Psoas muscle (tissue), 7 donors: ENCODE measurements at regions not wholly inside any gene's neighbourhood (a gene's known extent, or its start where the extent isn't known, plus 50 kb on each side); places are given as distances from the start of the nearest gene placed in this dataset.

Experiments
- ATAC-seq, 4 donors: fragments of 200-7000 bp; cut with Tn5 transposase; one replicate each; pipeline ENCODE4 v1.9.1; 2020; ENCODE audit warnings: moderate library complexity in 3 of 4, mild to moderate bottlenecking in 2 of 4
- DNase-seq, 2 donors: peaks; one replicate each; pipeline ENCODE4 v3.0.0-alpha.2; 2020
- H3K27ac ChIP-seq: fragments of 200-600 bp; one replicate; pipeline ENCODE4 v1.8.0; 2022
- H3K27me3 ChIP-seq, 3 donors: fragments of 200-600 bp in 1 of 3; one replicate each; pipeline versions ENCODE4 v1.6.1 to v1.8.0; 2013 to 2022; ENCODE audit warnings: low read length in 2 of 3, mild to moderate bottlenecking in 2 of 3, moderate library complexity in 1 of 3; ENCODE audit not compliant: insufficient read depth in 3 of 3
- H3K36me3 ChIP-seq, 2 donors: fragments of 200-600 bp in 1 of 2; one replicate each; pipeline versions ENCODE4 v1.6.1 to v1.8.0; 2013 to 2022; ENCODE audit warnings: low read depth in 1 of 2, mild to moderate bottlenecking in 1 of 2, moderate library complexity in 1 of 2; ENCODE audit not compliant: insufficient read depth in 1 of 2
- H3K4me1 ChIP-seq: fragments of 200-600 bp; one replicate; pipeline ENCODE4 v1.8.0; 2022
- H3K4me3 ChIP-seq: fragments of 200-600 bp; one replicate; pipeline ENCODE4 v1.8.0; 2022; ENCODE audit warnings: mild to moderate bottlenecking
- H3K9me3 ChIP-seq: fragments of 200-600 bp; one replicate; pipeline ENCODE4 v1.8.0; 2022
- WGBS, 3 donors: extraction: QIAGEN DNeasy Blood & Tissue Kit; methylation state at CpG; one replicate each; pipeline versions ENCODE4 v1.1.6 to v1.1.7; 2013; 5-methylcytosine and 5-hydroxymethylcytosine counted together
- intact Hi-C, 2 donors: fragments of 100-400 bp; cut with DNase I; formaldehyde crosslinking; loops; one replicate each; pipeline versions ENCODE4 v1.11.0 to v1.14.2; 2022
- TF ChIP-seq, protein P1 (sequence below): fragments of 200-600 bp; IDR thresholded peaks from one replicate; pipeline ENCODE4 v1.8.0; 2022; ENCODE audit warnings: antibody characterized with exemption
- donor health status: healthy with polysubstance abuse.
- donor health status: DM: no; HTN: no; CAD: no; lungs with moderate emphysema.
- donor health status: Bipolar disorder and iron deficiency.
- donor health status: healthy.
- donor health status: DM: yes; HTN: yes; CAD: no.
- donor health status: DM: no; HTN: no; CAD: no.
- donor health status: DM: yes; HTN: yes; CAD: no.

- no peaks in the 10 kb centered on the region for H3K9me3 ChIP-seq
- no peak for ATAC-seq
- intact Hi-C loops = no loop called here
- H3K4me1 ChIP-seq = no peaks in the 10 kb centered on the region
- 95 to 97% (median 96%) methylated on average over 8 of the region's 8 CpGs for WGBS, 3 donors
- H3K27me3 ChIP-seq = no peaks in the 10 kb centered on the region
- H3K27ac ChIP-seq = no peak overlapping the region
- no peak overlapping the region for H3K4me3 ChIP-seq
- no peaks in the 10 kb centered on the region for H3K36me3 ChIP-seq
- DNase-seq = no peak
- TF ChIP-seq, protein P1, sequence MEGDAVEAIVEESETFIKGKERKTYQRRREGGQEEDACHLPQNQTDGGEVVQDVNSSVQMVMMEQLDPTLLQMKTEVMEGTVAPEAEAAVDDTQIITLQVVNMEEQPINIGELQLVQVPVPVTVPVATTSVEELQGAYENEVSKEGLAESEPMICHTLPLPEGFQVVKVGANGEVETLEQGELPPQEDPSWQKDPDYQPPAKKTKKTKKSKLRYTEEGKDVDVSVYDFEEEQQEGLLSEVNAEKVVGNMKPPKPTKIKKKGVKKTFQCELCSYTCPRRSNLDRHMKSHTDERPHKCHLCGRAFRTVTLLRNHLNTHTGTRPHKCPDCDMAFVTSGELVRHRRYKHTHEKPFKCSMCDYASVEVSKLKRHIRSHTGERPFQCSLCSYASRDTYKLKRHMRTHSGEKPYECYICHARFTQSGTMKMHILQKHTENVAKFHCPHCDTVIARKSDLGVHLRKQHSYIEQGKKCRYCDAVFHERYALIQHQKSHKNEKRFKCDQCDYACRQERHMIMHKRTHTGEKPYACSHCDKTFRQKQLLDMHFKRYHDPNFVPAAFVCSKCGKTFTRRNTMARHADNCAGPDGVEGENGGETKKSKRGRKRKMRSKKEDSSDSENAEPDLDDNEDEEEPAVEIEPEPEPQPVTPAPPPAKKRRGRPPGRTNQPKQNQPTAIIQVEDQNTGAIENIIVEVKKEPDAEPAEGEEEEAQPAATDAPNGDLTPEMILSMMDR = no peak
Observed at GRCh38 chr2:12219761-12220160, 473.3 kb downstream of the LPIN1 start.

DNA sequence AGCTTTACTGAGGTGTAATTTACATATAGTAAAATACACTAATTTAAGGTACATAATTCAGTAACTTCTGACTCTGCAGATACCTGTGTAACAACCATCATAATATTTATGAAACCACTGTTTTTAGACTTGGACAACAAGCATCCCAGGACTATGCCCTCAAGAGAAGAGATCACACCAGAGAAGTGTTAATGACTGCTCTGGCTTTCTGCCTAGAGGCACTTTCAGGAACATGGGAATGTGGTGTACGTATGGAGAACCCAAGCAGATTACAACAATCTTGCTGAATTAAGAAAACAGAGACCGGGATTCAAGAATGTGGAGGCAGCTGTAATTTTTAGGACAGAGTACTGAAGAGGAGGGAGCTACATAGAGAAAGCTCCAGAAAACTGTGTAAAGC is 475.2 kb downstream of the LPIN1 start:
- ATAC-seq = no peak
- 44 to 71% (median 53%) methylated on average over 2 of the region's 2 CpGs for WGBS, 3 donors

DNA sequence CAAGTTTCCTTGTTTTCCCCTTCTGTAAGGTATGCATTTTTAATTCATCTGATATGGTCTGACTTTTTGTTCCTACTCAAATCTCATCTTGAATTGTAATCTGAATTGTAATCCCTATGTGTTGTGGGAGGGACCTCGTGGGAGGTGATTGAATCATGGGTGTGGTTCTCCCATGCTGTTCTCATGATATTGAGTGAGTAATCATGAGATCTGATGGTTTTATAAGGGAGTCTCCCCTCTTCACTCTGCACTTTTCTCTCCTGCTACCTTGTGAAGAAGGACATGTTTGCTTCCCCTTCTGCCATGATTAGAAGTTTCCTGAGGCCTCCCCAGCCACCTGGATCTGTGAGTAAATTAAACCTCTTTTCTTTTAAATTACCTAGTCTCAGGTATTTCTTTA is 476.1 kb downstream of the LPIN1 start:
- H3K4me1 ChIP-seq = no peaks in the 10 kb centered on the region
- TF ChIP-seq, protein P1 = no peak
- H3K36me3 ChIP-seq = no peaks in the 10 kb centered on the region
- DNase-seq (no peak), ATAC-seq (no peak)
- no peak overlapping the region for H3K4me3 ChIP-seq
- no peaks in the 10 kb centered on the region for H3K27me3 ChIP-seq
- no peaks in the 10 kb centered on the region for H3K9me3 ChIP-seq
- no peak overlapping the region for H3K27ac ChIP-seq
- 72 to 83% (median 75%) methylated on average over 1 of the region's 1 CpG for whole genome bisulfite sequencing, 3 donors
- intact Hi-C loops = no loop called here

More for the DNA sequence above, 475.2 kb downstream of the LPIN1 start:
- Histone ChIP-seq H3K36me3 (no peaks in the 10 kb centered on the region), H3K9me3 (no peaks in the 10 kb centered on the region), H3K27me3 (no peaks in the 10 kb centered on the region), H3K4me1 (no peaks in the 10 kb centered on the region), H3K4me3 (no peak overlapping the region), H3K27ac (no peak overlapping the region)
- TF ChIP-seq, protein P1 = no peak
- intact Hi-C loops = no loop called here
- DNase-seq = no peak

DNA sequence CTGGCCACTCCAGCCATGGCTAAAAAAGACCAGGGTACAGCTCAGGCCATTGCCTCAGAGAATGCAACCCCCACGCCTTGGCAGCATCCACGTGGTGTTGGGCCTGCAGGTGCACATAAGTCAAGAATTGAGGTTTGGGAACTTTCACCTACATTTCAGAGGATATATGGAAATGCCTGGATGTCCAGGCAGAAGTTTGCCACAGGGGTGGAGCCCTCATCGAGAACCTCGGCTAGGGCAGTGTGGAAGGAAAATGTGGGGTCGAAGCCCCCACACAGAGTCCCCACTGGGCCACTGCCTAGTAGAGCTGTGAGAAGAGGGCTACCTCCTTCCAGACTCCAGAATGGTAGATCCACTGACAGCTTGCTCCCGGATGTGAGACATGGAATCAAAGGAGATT is 477.3 kb downstream of the LPIN1 start:
- 63 to 94% (median 82%) methylated on average over 6 of the region's 6 CpGs for WGBS, 3 donors
- no peak for DNase-seq
- H3K36me3 ChIP-seq = no peaks in the 10 kb centered on the region
- H3K4me1 ChIP-seq = no peaks in the 10 kb centered on the region
- no peaks in the 10 kb centered on the region for H3K27me3 ChIP-seq
- no peak overlapping the region for H3K27ac ChIP-seq
- H3K4me3 ChIP-seq = no peak overlapping the region
- no peak for ATAC-seq
- intact Hi-C loops = no loop called here
- TF ChIP-seq, protein P1 = no peak
- H3K9me3 ChIP-seq = no peaks in the 10 kb centered on the region

GRCh38 chr2:12226653-12227052 is 480.2 kb downstream of the LPIN1 start:
- H3K27ac ChIP-seq = no peak overlapping the region
- DNase-seq = no peak
- H3K4me3 ChIP-seq = no peak overlapping the region
- TF ChIP-seq, protein P1 = no peak
- intact Hi-C loops = no loop called here
- no peak for ATAC-seq
- H3K9me3 ChIP-seq = no peaks in the 10 kb centered on the region
- no peaks in the 10 kb centered on the region for H3K4me1 ChIP-seq
- H3K36me3 ChIP-seq = no peaks in the 10 kb centered on the region
- no peaks in the 10 kb centered on the region for H3K27me3 ChIP-seq
